CD14-positive monocyte (primary cell): ENCODE measurements at regions not wholly inside any gene's neighbourhood (a gene's known extent, or its start where the extent isn't known, plus 50 kb on each side); places are given as distances from the start of the nearest gene placed in this dataset.

Experiments used
- DNase-seq, 3 donors: peaks; one replicate each; pipeline ENCODE4 v3.0.0-alpha.2; 2011 to 2022
- H2AFZ ChIP-seq: 2 replicates; pipeline ENCODE4 v1.6.0; 2012; ENCODE audit warnings: mild to moderate bottlenecking, low read depth, low read length, inconsistent platforms; ENCODE audit not compliant: insufficient read depth, poor library complexity, severe bottlenecking
- H3K27ac ChIP-seq, 2 donors: 1 replicate in 1 of 2; 2 replicates in 1 of 2; pipeline ENCODE4 v1.5.1; 2012 to 2013; ENCODE audit warnings: low read length in 2 of 2, control low read depth in 1 of 2, inconsistent platforms in 1 of 2, low read depth in 1 of 2, mild to moderate bottlenecking in 1 of 2
- H3K27me3 ChIP-seq, 2 donors: one replicate each; pipeline versions ENCODE4 v1.6.0 to v1.6.1; 2011 to 2013; ENCODE audit warnings: low read length in 2 of 2; ENCODE audit not compliant: control insufficient read depth in 2 of 2, insufficient read depth in 2 of 2
- H3K36me3 ChIP-seq, 2 donors: replicated peaks in 1 of 2; 1 replicate in 1 of 2; 2 replicates in 1 of 2; pipeline versions ENCODE4 v1.5.1 to v1.6.1; 2012 to 2013; ENCODE audit warnings: low read length in 2 of 2, control low read depth in 1 of 2, inconsistent platforms in 1 of 2, mild to moderate bottlenecking in 1 of 2; ENCODE audit not compliant: insufficient read depth in 2 of 2, control insufficient read depth in 1 of 2
- H3K4me1 ChIP-seq, 2 donors: 1 replicate in 1 of 2; 2 replicates in 1 of 2; pipeline versions ENCODE4 v1.5.1 to v1.6.1; 2012 to 2013; ENCODE audit warnings: low read length in 2 of 2, control low read depth in 1 of 2, inconsistent platforms in 1 of 2, mild to moderate bottlenecking in 1 of 2, moderate library complexity in 1 of 2; ENCODE audit not compliant: insufficient read depth in 2 of 2, control insufficient read depth in 1 of 2
- H3K4me2 ChIP-seq: replicated peaks from 2 replicates; pipeline ENCODE3; 2012; ENCODE audit warnings: low read length, moderate library complexity, mild to moderate bottlenecking; ENCODE audit not compliant: poor library complexity, severe bottlenecking; ENCODE audit errors: extremely low read depth
- H3K4me3 ChIP-seq, 3 experiments: fragments of 200-600 bp in 1 of 3; sonication (generic) in 1 of 3; replicated peaks in 1 of 3; 1 replicate in 2 of 3; 2 replicates in 1 of 3; pipeline ENCODE4 v1.5.1; 2011 to 2013; ENCODE audit warnings: low read length in 3 of 3, mild to moderate bottlenecking in 3 of 3, control low read depth in 2 of 3, low read depth in 2 of 3, inconsistent platforms in 1 of 3, moderate library complexity in 1 of 3
- H3K79me2 ChIP-seq: 2 replicates; pipeline ENCODE4 v1.6.0; 2012; ENCODE audit warnings: mild to moderate bottlenecking, control low read depth, inconsistent platforms, low read length, moderate library complexity; ENCODE audit not compliant: insufficient read depth
- H3K9ac ChIP-seq: 2 replicates; pipeline ENCODE4 v1.6.0; 2017; ENCODE audit warnings: low read length, mild to moderate bottlenecking; ENCODE audit not compliant: insufficient read depth, poor library complexity, severe bottlenecking
- H3K9me3 ChIP-seq, 2 donors: replicated peaks in 1 of 2; 1 replicate in 1 of 2; 2 replicates in 1 of 2; pipeline versions ENCODE4 v1.5.1 to v1.6.1; 2012 to 2013; ENCODE audit warnings: low read length in 2 of 2, control low read depth in 1 of 2; ENCODE audit not compliant: control insufficient read depth in 1 of 2, insufficient read depth in 1 of 2
- H4K20me1 ChIP-seq: 2 replicates; pipeline ENCODE4 v1.6.0; 2012; ENCODE audit warnings: mild to moderate bottlenecking, low read length, control low read depth, moderate library complexity; ENCODE audit not compliant: insufficient read depth
- H3K27ac Mint-ChIP-seq, 7 donors: one replicate each; pipeline ENCODE4 v1.8.0; 2020; ENCODE audit warnings: mild to moderate bottlenecking in 7 of 7, mixed read lengths in 7 of 7, moderate library complexity in 6 of 7, inconsistent platforms in 2 of 7
- H3K27me3 Mint-ChIP-seq, 3 donors: one replicate each; pipeline ENCODE4 v1.8.0; 2021 to 2022; ENCODE audit warnings: low read depth in 3 of 3, mild to moderate bottlenecking in 3 of 3, mixed read lengths in 3 of 3, moderate library complexity in 3 of 3, inconsistent platforms in 1 of 3
- H3K36me3 Mint-ChIP-seq, 2 donors: one replicate each; pipeline ENCODE4 v1.8.0; 2020; ENCODE audit warnings: mixed read lengths in 2 of 2, inconsistent platforms in 1 of 2, mild to moderate bottlenecking in 1 of 2
- H3K4me1 Mint-ChIP-seq: one replicate; pipeline ENCODE4 v1.8.0; 2020; ENCODE audit warnings: mild to moderate bottlenecking, mixed read lengths
- H3K4me3 Mint-ChIP-seq, 2 donors: one replicate each; pipeline ENCODE4 v1.8.0; 2020; ENCODE audit warnings: mild to moderate bottlenecking in 2 of 2, mixed read lengths in 2 of 2, moderate library complexity in 1 of 2
- H3K9me3 Mint-ChIP-seq, 7 donors: one replicate each; pipeline ENCODE4 v1.8.0; 2020 to 2022; ENCODE audit warnings: mixed read lengths in 7 of 7, mild to moderate bottlenecking in 6 of 7, moderate library complexity in 6 of 7, inconsistent platforms in 2 of 7
- WGBS: methylation state at CpG from one replicate; pipeline ENCODE4 v1.1.5; 2013; ENCODE audit warnings: missing lambda C conversion rate; ENCODE audit not compliant: insufficient coverage; 5-methylcytosine and 5-hydroxymethylcytosine counted together
- intact Hi-C, 2 donors: fragments of 100-400 bp; cut with micrococcal nuclease; formaldehyde crosslinking; loops; one replicate each; pipeline versions ENCODE4 v1.15.0 to v1.15.1; 2023
- TF ChIP-seq, protein P1 (sequence below): fragments of 200-600 bp; IDR thresholded peaks from one replicate; pipeline ENCODE4 v1.8.0; 2022; ENCODE audit warnings: antibody characterized with exemption, mild to moderate bottlenecking

DNA sequence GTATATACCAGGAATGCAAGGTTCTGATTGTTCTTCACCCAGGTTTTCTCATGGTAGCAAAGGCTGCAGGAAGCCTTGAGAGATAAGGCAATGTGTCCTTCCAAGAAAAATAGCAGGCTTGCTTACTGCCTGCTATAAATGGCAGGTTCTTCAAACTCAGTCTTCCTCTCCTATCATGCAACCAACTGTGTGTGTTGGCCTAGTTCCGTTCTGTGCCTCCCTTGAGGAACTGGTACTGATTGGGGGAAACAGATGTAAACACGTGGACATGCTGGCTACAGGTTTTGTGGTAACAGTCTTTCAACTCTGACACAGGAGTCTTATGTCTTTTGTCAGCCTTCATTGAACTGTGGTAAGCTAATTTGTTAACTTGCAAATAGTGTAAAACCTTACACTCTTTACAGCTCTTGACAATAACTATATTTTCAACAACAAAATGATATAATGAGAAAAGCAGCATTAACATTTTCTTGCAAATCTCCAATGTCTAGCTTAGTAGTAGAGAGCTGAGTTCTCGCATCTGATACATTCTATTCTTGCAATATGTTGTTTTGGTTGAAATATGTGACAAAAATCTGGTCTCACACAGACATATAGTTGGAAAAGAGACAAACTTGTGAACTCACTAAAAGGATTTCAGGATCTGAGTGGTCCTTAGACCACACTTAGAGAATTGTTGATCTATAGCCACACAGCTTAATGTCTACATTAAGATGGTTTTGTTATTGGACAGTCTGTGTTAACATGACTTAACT is 54.7 kb upstream of the LSM8 start:
- H3K9me3 Mint-ChIP-seq, result peaks cover 0 to 14% (median 13%) of the 10 kb centered on the region in 7 donors
- H3K27ac Mint-ChIP-seq, result no peak overlapping the region
- no peaks in the 10 kb centered on the region for H3K27me3 ChIP-seq
- no peak overlapping the region for H3K27ac ChIP-seq
- no peaks in the 10 kb centered on the region for H3K9me3 ChIP-seq
- TF ChIP-seq, protein P1, sequence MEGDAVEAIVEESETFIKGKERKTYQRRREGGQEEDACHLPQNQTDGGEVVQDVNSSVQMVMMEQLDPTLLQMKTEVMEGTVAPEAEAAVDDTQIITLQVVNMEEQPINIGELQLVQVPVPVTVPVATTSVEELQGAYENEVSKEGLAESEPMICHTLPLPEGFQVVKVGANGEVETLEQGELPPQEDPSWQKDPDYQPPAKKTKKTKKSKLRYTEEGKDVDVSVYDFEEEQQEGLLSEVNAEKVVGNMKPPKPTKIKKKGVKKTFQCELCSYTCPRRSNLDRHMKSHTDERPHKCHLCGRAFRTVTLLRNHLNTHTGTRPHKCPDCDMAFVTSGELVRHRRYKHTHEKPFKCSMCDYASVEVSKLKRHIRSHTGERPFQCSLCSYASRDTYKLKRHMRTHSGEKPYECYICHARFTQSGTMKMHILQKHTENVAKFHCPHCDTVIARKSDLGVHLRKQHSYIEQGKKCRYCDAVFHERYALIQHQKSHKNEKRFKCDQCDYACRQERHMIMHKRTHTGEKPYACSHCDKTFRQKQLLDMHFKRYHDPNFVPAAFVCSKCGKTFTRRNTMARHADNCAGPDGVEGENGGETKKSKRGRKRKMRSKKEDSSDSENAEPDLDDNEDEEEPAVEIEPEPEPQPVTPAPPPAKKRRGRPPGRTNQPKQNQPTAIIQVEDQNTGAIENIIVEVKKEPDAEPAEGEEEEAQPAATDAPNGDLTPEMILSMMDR, result no peak
- H3K4me1 Mint-ChIP-seq, result no peaks in the 10 kb centered on the region
- no CpG with 5 or more reads among the region's 3 CpGs for whole genome bisulfite sequencing
- H3K36me3 ChIP-seq, result no peaks in the 10 kb centered on the region
- no peak overlapping the region for H3K4me3 ChIP-seq
- no peak overlapping the region for H3K4me2 ChIP-seq
- H3K4me3 Mint-ChIP-seq, result no peak overlapping the region
- DNase-seq, result no peak
- H3K36me3 Mint-ChIP-seq, result no peaks in the 10 kb centered on the region
- H3K4me1 ChIP-seq, result no peaks in the 10 kb centered on the region
- H3K79me2 ChIP-seq, result no peaks in the 10 kb centered on the region
- intact Hi-C loops, result no loop called here
- H2AFZ ChIP-seq, result no peak overlapping the region
- H3K27me3 Mint-ChIP-seq, result no peaks in the 10 kb centered on the region
- no peak overlapping the region for H3K9ac ChIP-seq
- H4K20me1 ChIP-seq, result no peaks in the 10 kb centered on the region

DNA sequence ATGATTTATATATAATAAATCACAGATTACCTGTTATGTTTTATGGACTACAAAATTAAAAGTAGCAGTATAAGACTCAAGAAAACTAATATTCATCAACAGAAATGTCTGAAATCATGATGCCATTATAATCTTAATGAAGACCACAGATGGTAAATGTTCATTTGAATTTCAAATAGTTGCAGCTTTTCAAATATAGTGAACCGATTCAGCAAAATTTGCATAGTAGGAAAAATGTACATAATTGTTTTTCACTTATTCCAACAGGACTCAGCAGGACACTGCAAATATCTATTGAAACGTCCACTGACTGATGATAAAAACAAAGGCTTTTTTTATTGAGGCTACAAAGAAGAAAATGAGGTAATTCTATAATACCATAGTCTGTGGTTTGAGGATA is 51.2 kb upstream of the LSM8 start:
- no peak overlapping the region for H3K4me2 ChIP-seq
- no peaks in the 10 kb centered on the region for H3K27me3 Mint-ChIP-seq
- H3K36me3 ChIP-seq, result no peaks in the 10 kb centered on the region
- H4K20me1 ChIP-seq, result no peaks in the 10 kb centered on the region
- no peaks in the 10 kb centered on the region for H3K4me1 Mint-ChIP-seq
- H3K4me1 ChIP-seq, result no peaks in the 10 kb centered on the region
- H3K27ac Mint-ChIP-seq, result no peak overlapping the region
- no peaks in the 10 kb centered on the region for H3K79me2 ChIP-seq
- no peaks in the 10 kb centered on the region for H3K36me3 Mint-ChIP-seq
- no peak overlapping the region for H3K4me3 Mint-ChIP-seq
- no CpG with 5 or more reads among the region's 2 CpGs for WGBS
- H3K4me3 ChIP-seq, result no peak overlapping the region
- DNase-seq, result no peak
- peaks cover 1 to 20% (median 7%) of the 10 kb centered on the region in 7 donors for H3K9me3 Mint-ChIP-seq
- TF ChIP-seq, protein P1, result no peak
- no peak overlapping the region for H2AFZ ChIP-seq
- intact Hi-C loops, result no loop called here
- no peaks in the 10 kb centered on the region for H3K27me3 ChIP-seq
- H3K27ac ChIP-seq, result no peak overlapping the region
- H3K9me3 ChIP-seq, result peaks cover 0 to 7% of the 10 kb centered on the region in 2 donors
- H3K9ac ChIP-seq, result no peak overlapping the region
